SK-N-SH (cell line): ENCODE measurements at regions not wholly inside any gene's neighbourhood (a gene's known extent, or its start where the extent isn't known, plus 50 kb on each side); places are given as distances from the start of the nearest gene placed in this dataset.
"Not testable (repeated sequence)": the region's sequence is repeated elsewhere in the genome, so short reads cannot be mapped to it uniquely, and the experiment has no call there.

Experiments used
- CTCF ChIA-PET: fragments of 300-600, 350-600 bp; formaldehyde crosslinking; extraction: SDS; loops from one replicate; lab custom pipeline; 2021; lab: Yijun Ruan, JAX
- POLR2A ChIA-PET: fragments of 350-600 bp; sonication (Branson Sonifier 250); formaldehyde crosslinking; extraction: SDS; loops from one replicate; lab custom pipeline; 2020; ENCODE audit warnings: antibody characterized with exemption, inconsistent platforms; lab: Yijun Ruan, JAX
- DNase-seq: peaks from one replicate; pipeline ENCODE4 v3.0.0; 2012
- H2AFZ ChIP-seq: fragments of 200-600 bp; sonication (generic); 2 replicates; pipeline ENCODE4 v1.8.1; 2016; ENCODE audit warnings: antibody characterized with exemption, mild to moderate bottlenecking, low read depth
- H3F3A ChIP-seq: fragments of 200-600 bp; sonication (generic); replicated peaks from 2 replicates; pipeline ENCODE3; 2016; ENCODE audit warnings: antibody characterized with exemption, mild to moderate bottlenecking; ENCODE audit not compliant: insufficient read depth
- H3K27ac ChIP-seq, 2 experiments: fragments of 200-500 bp in 1 of 2; fragments of 200-600 bp in 1 of 2; sonication (Bioruptor generic) in 1 of 2; sonication (generic), shearing (Covaris generic) in 1 of 2; 2 replicates each; pipeline versions ENCODE4 v1.5.1 to v1.6.1; 2014 to 2016; ENCODE audit warnings: low read depth in 2 of 2, inconsistent platforms in 1 of 2, low read length in 1 of 2, mild to moderate bottlenecking in 1 of 2, mixed read lengths in 1 of 2
- H3K27me3 ChIP-seq: fragments of 200-600 bp; sonication (generic), shearing (Covaris generic); 2 replicates; pipeline ENCODE4 v1.6.1; 2016; ENCODE audit warnings: mixed run types; ENCODE audit not compliant: insufficient read depth
- H3K36me3 ChIP-seq, 2 experiments: fragments of 200-500 bp in 1 of 2; fragments of 200-600 bp in 1 of 2; sonication (Bioruptor generic) in 1 of 2; sonication (generic) in 1 of 2; replicated peaks in 1 of 2; 2 replicates each; pipeline versions ENCODE3 to v1.5.1; 2014 to 2016; ENCODE audit warnings: low read length in 1 of 2, mild to moderate bottlenecking in 1 of 2; ENCODE audit not compliant: insufficient read depth in 2 of 2, control insufficient read depth in 1 of 2
- H3K4me1 ChIP-seq, 2 experiments: fragments of 200-500 bp in 1 of 2; fragments of 200-600 bp in 1 of 2; sonication (Bioruptor generic) in 1 of 2; sonication (generic), shearing (Covaris generic) in 1 of 2; 2 replicates each; pipeline versions ENCODE4 v1.5.1 to v1.6.1; 2014 to 2016; ENCODE audit warnings: low read depth in 1 of 2, low read length in 1 of 2, mixed run types in 1 of 2; ENCODE audit not compliant: insufficient read depth in 2 of 2, control insufficient read depth in 1 of 2
- H3K4me2 ChIP-seq: fragments of 200-600 bp; sonication (generic), shearing (Covaris generic); 2 replicates; pipeline ENCODE4 v1.6.1; 2017; ENCODE audit warnings: mixed run types
- H3K4me3 ChIP-seq, 2 experiments: fragments of 200-500 bp in 1 of 2; fragments of 200-600 bp in 1 of 2; sonication (Bioruptor generic) in 1 of 2; sonication (generic), shearing (Covaris generic) in 1 of 2; 2 replicates each; pipeline versions ENCODE4 v1.5.1 to v1.8.1; 2014 to 2016; ENCODE audit warnings: low read depth in 2 of 2, inconsistent platforms in 1 of 2, low read length in 1 of 2, mild to moderate bottlenecking in 1 of 2, mixed read lengths in 1 of 2, moderate library complexity in 1 of 2
- H3K79me2 ChIP-seq: fragments of 200-600 bp; sonication (generic); 2 replicates; pipeline ENCODE4 v1.8.1; 2017; ENCODE audit warnings: mild to moderate bottlenecking; ENCODE audit not compliant: insufficient read depth
- H3K9ac ChIP-seq: fragments of 200-600 bp; sonication (generic); 2 replicates; pipeline ENCODE4 v1.6.1; 2017; ENCODE audit warnings: mixed run types
- H3K9me2 ChIP-seq: fragments of 200-600 bp; sonication (generic); 2 replicates; pipeline ENCODE4 v1.6.1; 2017; ENCODE audit warnings: mixed run types
- H3K9me3 ChIP-seq: fragments of 200-600 bp; sonication (generic); 2 replicates; pipeline ENCODE4 v1.6.1; 2017; ENCODE audit warnings: mixed run types, mild to moderate bottlenecking, moderate library complexity
- H4K20me1 ChIP-seq: fragments of 200-600 bp; sonication (generic); 2 replicates; pipeline ENCODE4 v1.6.1; 2017; ENCODE audit warnings: mild to moderate bottlenecking, mixed run types; ENCODE audit not compliant: insufficient read depth
- FOSL2 ChIP-seq: IDR thresholded peaks from 2 replicates; pipeline ENCODE4 v1.4.0; 2012; ENCODE audit warnings: low read depth, mild to moderate bottlenecking, moderate library complexity, borderline replicate concordance
- NFIC ChIP-seq: IDR thresholded peaks from 2 replicates; pipeline ENCODE4 v1.4.0; 2012; ENCODE audit warnings: borderline replicate concordance
- RFX5 ChIP-seq: IDR thresholded peaks from 2 replicates; pipeline ENCODE4 v1.6.1; 2012; ENCODE audit warnings: mild to moderate bottlenecking, improper control_type of control experiment, low read length
- RXRA ChIP-seq: IDR thresholded peaks from 2 replicates; pipeline ENCODE4 v1.4.0; 2012; ENCODE audit warnings: low read depth, mild to moderate bottlenecking, borderline replicate concordance
- YY1 ChIP-seq: IDR thresholded peaks from 2 replicates; pipeline ENCODE4 v1.4.0; 2012; ENCODE audit warnings: low read depth, mild to moderate bottlenecking
- WGBS: methylation state at CpG from one replicate; pipeline ENCODE4 v1.1.6; 2017; ENCODE audit warnings: low lambda C conversion rate; 5-methylcytosine and 5-hydroxymethylcytosine counted together
- TF ChIP-seq, protein P1 (sequence below): IDR thresholded peaks from 2 replicates; pipeline ENCODE4 v1.6.1; 2012; ENCODE audit warnings: mild to moderate bottlenecking, low read depth, low read length, moderate library complexity

DNA sequence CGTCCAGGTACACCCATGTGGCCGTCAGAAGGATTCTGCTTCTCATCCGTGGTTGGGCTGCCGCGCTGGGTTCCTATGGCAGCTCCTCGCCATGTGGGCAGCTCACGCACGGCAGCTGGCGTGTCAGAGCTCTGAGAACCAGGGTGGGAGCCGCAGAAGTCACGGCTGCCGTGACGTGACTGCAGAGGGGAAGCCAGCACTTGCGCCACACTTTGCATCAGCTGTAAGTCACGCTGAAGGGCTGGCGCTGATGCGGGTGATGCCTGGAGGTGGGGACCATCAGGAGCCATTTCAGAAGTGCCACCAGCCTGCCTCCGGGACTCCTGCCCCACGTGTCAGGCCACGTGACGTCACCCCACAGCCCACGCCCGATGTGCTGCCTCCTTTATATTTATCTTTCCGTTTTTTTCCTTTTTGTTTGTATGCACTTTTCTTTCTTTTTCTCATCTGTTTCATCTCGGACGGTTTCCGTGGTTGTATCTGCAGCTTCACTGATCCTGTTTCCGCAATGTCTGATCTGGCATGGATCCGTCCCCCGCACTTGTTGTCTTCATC lies 133.2 kb downstream of the IGLL1 start:
- WGBS: 88% methylated on average over 16 of the region's 30 CpGs
- no peak overlapping the region for H3K27ac ChIP-seq
- TF ChIP-seq RXRA (no peak), RFX5 (no peak), YY1 (no peak), FOSL2 (no peak), NFIC (no peak)
- TF ChIP-seq, protein P1, sequence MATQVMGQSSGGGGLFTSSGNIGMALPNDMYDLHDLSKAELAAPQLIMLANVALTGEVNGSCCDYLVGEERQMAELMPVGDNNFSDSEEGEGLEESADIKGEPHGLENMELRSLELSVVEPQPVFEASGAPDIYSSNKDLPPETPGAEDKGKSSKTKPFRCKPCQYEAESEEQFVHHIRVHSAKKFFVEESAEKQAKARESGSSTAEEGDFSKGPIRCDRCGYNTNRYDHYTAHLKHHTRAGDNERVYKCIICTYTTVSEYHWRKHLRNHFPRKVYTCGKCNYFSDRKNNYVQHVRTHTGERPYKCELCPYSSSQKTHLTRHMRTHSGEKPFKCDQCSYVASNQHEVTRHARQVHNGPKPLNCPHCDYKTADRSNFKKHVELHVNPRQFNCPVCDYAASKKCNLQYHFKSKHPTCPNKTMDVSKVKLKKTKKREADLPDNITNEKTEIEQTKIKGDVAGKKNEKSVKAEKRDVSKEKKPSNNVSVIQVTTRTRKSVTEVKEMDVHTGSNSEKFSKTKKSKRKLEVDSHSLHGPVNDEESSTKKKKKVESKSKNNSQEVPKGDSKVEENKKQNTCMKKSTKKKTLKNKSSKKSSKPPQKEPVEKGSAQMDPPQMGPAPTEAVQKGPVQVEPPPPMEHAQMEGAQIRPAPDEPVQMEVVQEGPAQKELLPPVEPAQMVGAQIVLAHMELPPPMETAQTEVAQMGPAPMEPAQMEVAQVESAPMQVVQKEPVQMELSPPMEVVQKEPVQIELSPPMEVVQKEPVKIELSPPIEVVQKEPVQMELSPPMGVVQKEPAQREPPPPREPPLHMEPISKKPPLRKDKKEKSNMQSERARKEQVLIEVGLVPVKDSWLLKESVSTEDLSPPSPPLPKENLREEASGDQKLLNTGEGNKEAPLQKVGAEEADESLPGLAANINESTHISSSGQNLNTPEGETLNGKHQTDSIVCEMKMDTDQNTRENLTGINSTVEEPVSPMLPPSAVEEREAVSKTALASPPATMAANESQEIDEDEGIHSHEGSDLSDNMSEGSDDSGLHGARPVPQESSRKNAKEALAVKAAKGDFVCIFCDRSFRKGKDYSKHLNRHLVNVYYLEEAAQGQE: no peak
- TF ChIP-seq, all 33 proteins: peak for 0
- Histone ChIP-seq H3K79me2 (no peaks in the 10 kb centered on the region), H3K4me2 (no peak overlapping the region), H3F3A (no peaks in the 10 kb centered on the region), H3K9me3 (no peaks in the 10 kb centered on the region), H3K9ac (no peak overlapping the region), H3K27me3 (no peaks in the 10 kb centered on the region), H3K9me2 (no peaks in the 10 kb centered on the region), H4K20me1 (no peaks in the 10 kb centered on the region), H3K4me1 (no peaks in the 10 kb centered on the region; a peak in 1 of 4 replicates), H2AFZ (no peak overlapping the region), H3K36me3 (no peaks in the 10 kb centered on the region), H3K4me3 (no peak overlapping the region)
- POLR2A ChIA-PET: no interaction called here
- CTCF ChIA-PET: no interaction called here
- DNase-seq: no peak

- H4K20me1 ChIP-seq, H2AFZ ChIP-seq, H3K9me2 ChIP-seq, H3K79me2 ChIP-seq, H3F3A ChIP-seq, H3K36me3 ChIP-seq, H3K27ac ChIP-seq, H3K9ac ChIP-seq, H3K9me3 ChIP-seq, H3K4me3 ChIP-seq, POLR2A ChIA-PET, H3K4me2 ChIP-seq, H3K27me3 ChIP-seq, CTCF ChIA-PET, H3K4me1 ChIP-seq, DNase-seq: not testable (repeated sequence)
Observed at GRCh38 chr22:23446194-23446593, 133.9 kb downstream of the IGLL1 start.

DNA sequence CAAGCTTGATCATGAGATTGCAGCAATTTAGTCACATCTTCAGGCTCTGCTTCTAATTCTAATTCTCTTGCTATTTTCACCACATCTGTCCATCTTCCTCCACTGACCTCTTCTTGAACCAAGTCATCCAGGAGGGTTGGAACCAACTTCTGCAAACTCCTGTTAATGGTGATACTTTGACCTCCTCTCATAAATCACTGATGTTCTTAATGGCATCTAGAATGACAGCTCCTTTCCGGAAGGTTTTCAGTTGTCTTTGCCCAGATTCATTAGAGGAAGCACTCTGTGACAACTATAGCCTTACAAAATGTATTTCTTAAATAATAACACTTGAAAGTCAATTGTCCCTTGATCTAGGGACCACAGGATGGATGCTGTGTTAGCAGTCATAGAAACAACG lies 136.2 kb downstream of the IGLL1 start:
- H4K20me1 ChIP-seq, H3K9me3 ChIP-seq, CTCF ChIA-PET, H3K4me3 ChIP-seq, H3K9ac ChIP-seq, POLR2A ChIA-PET, H3K79me2 ChIP-seq, H3F3A ChIP-seq, H2AFZ ChIP-seq, H3K36me3 ChIP-seq, H3K9me2 ChIP-seq, H3K27me3 ChIP-seq, DNase-seq, H3K27ac ChIP-seq, H3K4me1 ChIP-seq, H3K4me2 ChIP-seq: not testable (repeated sequence)
- 7% methylated on average over 2 of the region's 2 CpGs for WGBS

DNA sequence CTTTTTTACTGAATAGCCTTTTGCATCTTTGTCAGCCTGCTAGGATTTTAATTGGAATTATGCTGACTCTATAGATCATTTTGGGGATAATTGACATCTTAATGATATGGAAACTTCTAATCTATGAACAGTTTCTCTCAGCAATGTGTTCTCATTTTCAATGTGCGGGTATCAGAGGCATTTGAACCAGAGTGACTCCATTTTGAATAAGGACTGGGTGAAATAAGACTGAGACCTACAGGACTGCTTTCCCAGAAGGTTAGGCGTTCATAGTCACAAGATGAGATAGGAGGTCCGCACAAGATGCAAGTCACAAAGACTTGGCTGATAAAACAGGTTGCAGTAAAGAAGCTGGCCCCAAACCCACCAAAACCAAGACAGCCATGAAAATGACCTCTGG lies 140.5 kb downstream of the IGLL1 start:
- CTCF ChIA-PET, POLR2A ChIA-PET: not testable (repeated sequence)
- WGBS: 47% methylated on average over 3 of the region's 3 CpGs

More for the DNA sequence above, 140.5 kb downstream of the IGLL1 start:
- H3K27ac ChIP-seq, H3K9me3 ChIP-seq, H3K79me2 ChIP-seq, DNase-seq, H3K27me3 ChIP-seq, H3K4me2 ChIP-seq, H3K4me3 ChIP-seq, H3K9me2 ChIP-seq, H3F3A ChIP-seq, H3K36me3 ChIP-seq, H2AFZ ChIP-seq, H3K9ac ChIP-seq, H4K20me1 ChIP-seq: not testable (repeated sequence)
- H3K4me1 ChIP-seq: peaks cover 0 to 26% of the 10 kb centered on the region in 2 experiments; a peak in 1 of 4 replicates
